Panc1 (cell line): ENCODE measurements at regions not wholly inside any gene's neighbourhood (a gene's known extent, or its start where the extent isn't known, plus 50 kb on each side); places are given as distances from the start of the nearest gene placed in this dataset.

ENCODE experiments used
- CTCF ChIP-seq: fragments of 450-650 bp; IDR thresholded peaks from 2 replicates; pipeline ENCODE4 v1.5.1; 2017; ENCODE audit warnings: mild to moderate bottlenecking
- POLR2AphosphoS5 ChIP-seq: IDR thresholded peaks from 2 replicates; pipeline ENCODE4 v1.6.1; 2012; ENCODE audit warnings: mild to moderate bottlenecking, low read depth, low read length, moderate library complexity
- SIN3A ChIP-seq: IDR thresholded peaks from 2 replicates; pipeline ENCODE4 v1.6.1; 2012; ENCODE audit warnings: low read depth, mild to moderate bottlenecking, low read length, moderate library complexity, borderline replicate concordance; ENCODE audit not compliant: insufficient read depth
- TCF7L2 ChIP-seq: IDR thresholded peaks from 2 replicates; pipeline ENCODE4 v1.6.1; 2011; ENCODE audit warnings: mild to moderate bottlenecking, low read depth, low read length, inconsistent platforms
- TF ChIP-seq, protein P1 (sequence below), 2 experiments: IDR thresholded peaks; 2 replicates each; pipeline ENCODE4 v1.6.1; 2011 to 2012; ENCODE audit warnings: low read depth in 2 of 2, control low read depth in 1 of 2, low read length in 1 of 2, mild to moderate bottlenecking in 1 of 2, moderate library complexity in 1 of 2; ENCODE audit not compliant: insufficient read depth in 1 of 2

- TF ChIP-seq CTCF (no peak), POLR2AphosphoS5 (no peak), TCF7L2 (no peak), SIN3A (no peak)
- TF ChIP-seq, protein P1, sequence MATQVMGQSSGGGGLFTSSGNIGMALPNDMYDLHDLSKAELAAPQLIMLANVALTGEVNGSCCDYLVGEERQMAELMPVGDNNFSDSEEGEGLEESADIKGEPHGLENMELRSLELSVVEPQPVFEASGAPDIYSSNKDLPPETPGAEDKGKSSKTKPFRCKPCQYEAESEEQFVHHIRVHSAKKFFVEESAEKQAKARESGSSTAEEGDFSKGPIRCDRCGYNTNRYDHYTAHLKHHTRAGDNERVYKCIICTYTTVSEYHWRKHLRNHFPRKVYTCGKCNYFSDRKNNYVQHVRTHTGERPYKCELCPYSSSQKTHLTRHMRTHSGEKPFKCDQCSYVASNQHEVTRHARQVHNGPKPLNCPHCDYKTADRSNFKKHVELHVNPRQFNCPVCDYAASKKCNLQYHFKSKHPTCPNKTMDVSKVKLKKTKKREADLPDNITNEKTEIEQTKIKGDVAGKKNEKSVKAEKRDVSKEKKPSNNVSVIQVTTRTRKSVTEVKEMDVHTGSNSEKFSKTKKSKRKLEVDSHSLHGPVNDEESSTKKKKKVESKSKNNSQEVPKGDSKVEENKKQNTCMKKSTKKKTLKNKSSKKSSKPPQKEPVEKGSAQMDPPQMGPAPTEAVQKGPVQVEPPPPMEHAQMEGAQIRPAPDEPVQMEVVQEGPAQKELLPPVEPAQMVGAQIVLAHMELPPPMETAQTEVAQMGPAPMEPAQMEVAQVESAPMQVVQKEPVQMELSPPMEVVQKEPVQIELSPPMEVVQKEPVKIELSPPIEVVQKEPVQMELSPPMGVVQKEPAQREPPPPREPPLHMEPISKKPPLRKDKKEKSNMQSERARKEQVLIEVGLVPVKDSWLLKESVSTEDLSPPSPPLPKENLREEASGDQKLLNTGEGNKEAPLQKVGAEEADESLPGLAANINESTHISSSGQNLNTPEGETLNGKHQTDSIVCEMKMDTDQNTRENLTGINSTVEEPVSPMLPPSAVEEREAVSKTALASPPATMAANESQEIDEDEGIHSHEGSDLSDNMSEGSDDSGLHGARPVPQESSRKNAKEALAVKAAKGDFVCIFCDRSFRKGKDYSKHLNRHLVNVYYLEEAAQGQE (IDR thresholded peaks at IDR 0.05; ENCODE audit: insufficient read depth in 1 of 2, low read depth in 2 of 2, low read length in 1 of 2), result no peak
These were observed 848.5 kb downstream of the RAB28 start for GRCh38 chr4:12635629-12636028.
